A673 (cell line): ENCODE measurements at regions not wholly inside any gene's neighbourhood (a gene's known extent, or its start where the extent isn't known, plus 50 kb on each side); places are given as distances from the start of the nearest gene placed in this dataset.

Source experiments
- EZH2 ChIP-seq: fragments of 200-600 bp; sonication (generic); IDR thresholded peaks from 2 replicates; pipeline ENCODE4 v1.6.1; 2017; ENCODE audit warnings: borderline replicate concordance, low read depth, mild to moderate bottlenecking, mixed read lengths, antibody characterized with exemption, low read length; ENCODE audit not compliant: poor library complexity, severe bottlenecking
- TF ChIP-seq, protein P1 (sequence below): fragments of 300-800, 200-600 bp; sonication (generic); conservative IDR thresholded peaks from 2 replicates; pipeline ENCODE4 v1.5.1; 2017; ENCODE audit warnings: low read depth, mild to moderate bottlenecking, antibody characterized with exemption, low read length, moderate library complexity, mixed read lengths

DNA sequence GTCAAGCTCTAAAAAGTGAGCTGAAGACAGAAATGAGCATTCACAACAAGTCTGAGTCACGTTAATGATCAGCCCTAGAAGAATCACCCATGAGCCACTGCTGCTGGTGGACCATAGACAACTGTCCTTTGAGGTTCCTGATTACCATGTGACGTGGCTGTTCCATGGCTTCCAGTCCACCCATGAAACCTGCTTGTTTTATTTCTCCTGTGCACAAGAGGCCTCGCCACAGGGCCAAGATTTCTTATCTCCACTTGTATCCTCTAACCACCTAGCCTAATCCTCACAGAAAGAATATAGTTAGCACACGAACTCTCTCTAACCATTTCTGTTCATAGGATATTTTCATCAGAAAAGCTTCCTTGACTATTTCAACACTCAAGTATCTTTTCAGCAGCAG is 242.7 kb downstream of the MREG start:
- no peak for TF ChIP-seq EZH2
- TF ChIP-seq, protein P1, sequence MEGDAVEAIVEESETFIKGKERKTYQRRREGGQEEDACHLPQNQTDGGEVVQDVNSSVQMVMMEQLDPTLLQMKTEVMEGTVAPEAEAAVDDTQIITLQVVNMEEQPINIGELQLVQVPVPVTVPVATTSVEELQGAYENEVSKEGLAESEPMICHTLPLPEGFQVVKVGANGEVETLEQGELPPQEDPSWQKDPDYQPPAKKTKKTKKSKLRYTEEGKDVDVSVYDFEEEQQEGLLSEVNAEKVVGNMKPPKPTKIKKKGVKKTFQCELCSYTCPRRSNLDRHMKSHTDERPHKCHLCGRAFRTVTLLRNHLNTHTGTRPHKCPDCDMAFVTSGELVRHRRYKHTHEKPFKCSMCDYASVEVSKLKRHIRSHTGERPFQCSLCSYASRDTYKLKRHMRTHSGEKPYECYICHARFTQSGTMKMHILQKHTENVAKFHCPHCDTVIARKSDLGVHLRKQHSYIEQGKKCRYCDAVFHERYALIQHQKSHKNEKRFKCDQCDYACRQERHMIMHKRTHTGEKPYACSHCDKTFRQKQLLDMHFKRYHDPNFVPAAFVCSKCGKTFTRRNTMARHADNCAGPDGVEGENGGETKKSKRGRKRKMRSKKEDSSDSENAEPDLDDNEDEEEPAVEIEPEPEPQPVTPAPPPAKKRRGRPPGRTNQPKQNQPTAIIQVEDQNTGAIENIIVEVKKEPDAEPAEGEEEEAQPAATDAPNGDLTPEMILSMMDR: no peak
